K562 (cell line): ENCODE measurements at regions not wholly inside any gene's neighbourhood (a gene's known extent, or its start where the extent isn't known, plus 50 kb on each side); places are given as distances from the start of the nearest gene placed in this dataset.
"Not testable (repeated sequence)": the region's sequence is repeated elsewhere in the genome, so short reads cannot be mapped to it uniquely, and the experiment has no call there.

ENCODE experiments used
- ATAC-seq: fragments of 200-7000 bp; cut with Tn5 transposase; 3 replicates; pipeline ENCODE4 v1.9.1; 2020; ENCODE audit warnings: moderate library complexity
- BruUV-seq: library from RNA; stranded (reverse); fragments of 400-500 nt; replicated peaks from 2 replicates; lab custom pipeline; 2021; lab: Mats Ljungman, UMichigan
- CTCF ChIA-PET: fragments of 300-600 bp; formaldehyde crosslinking; extraction: SDS; loops from one replicate; lab custom pipeline; 2021; ENCODE audit warnings: low intra/inter-chr PET ratio; lab: Yijun Ruan, JAX
- POLR2A ChIA-PET: fragments of 300-600, 350-650 bp; sonication (Branson Sonifier 250); formaldehyde crosslinking; extraction: SDS; loops from one replicate; lab custom pipeline; 2021; ENCODE audit warnings: antibody characterized with exemption, inconsistent platforms; lab: Yijun Ruan, JAX
- DNase-seq, 4 experiments: peaks; one replicate each; pipeline versions ENCODE4 v3.0.0 to v3.0.0-alpha.2; 2011 to 2018; ENCODE audit warnings: low spot score in 3 of 4, mixed read lengths in 3 of 4; ENCODE audit errors: extremely low read depth in 1 of 4
- FAIRE-seq: peaks from 2 replicates; lab custom pipeline; 2011; peaks lifted over from hg19 to GRCh38; lab: Jason Lieb, UNC
- H2AFZ ChIP-seq: 2 replicates; pipeline ENCODE4 v1.6.0; 2011; ENCODE audit warnings: low read depth, low read length, control low read depth, inconsistent platforms
- H3K27ac ChIP-seq: fragments of 200-600 bp; 3 replicates; pipeline ENCODE4 v1.8.0; 2011; ENCODE audit warnings: low read depth, mild to moderate bottlenecking, control low read depth, inconsistent platforms, low read length, moderate library complexity, mixed read lengths; ENCODE audit errors: extremely low read depth
- H3K27me3 ChIP-seq, 2 experiments: fragments of 300-600 bp in 1 of 2; 2 replicates in 1 of 2; 3 replicates in 1 of 2; pipeline versions ENCODE4 v1.6.0 to v1.8.0; 2011; ENCODE audit warnings: inconsistent platforms in 2 of 2, low read length in 2 of 2, mild to moderate bottlenecking in 1 of 2, mixed read lengths in 1 of 2, moderate library complexity in 1 of 2; ENCODE audit not compliant: control insufficient read depth in 2 of 2, insufficient read depth in 2 of 2
- H3K36me3 ChIP-seq: fragments of 300-600 bp; 3 replicates; pipeline ENCODE4 v1.8.0; 2011; ENCODE audit warnings: mild to moderate bottlenecking, low read length, inconsistent platforms; ENCODE audit not compliant: control insufficient read depth, insufficient read depth
- H3K4me1 ChIP-seq, 2 experiments: fragments of 200-600 bp in 1 of 2; replicated peaks in 1 of 2; 2 replicates in 1 of 2; 3 replicates in 1 of 2; pipeline versions ENCODE4 v1.5.1 to v1.8.0; 2011; ENCODE audit warnings: inconsistent platforms in 2 of 2, low read length in 2 of 2, mild to moderate bottlenecking in 1 of 2, mixed read lengths in 1 of 2, moderate library complexity in 1 of 2; ENCODE audit not compliant: control insufficient read depth in 2 of 2, insufficient read depth in 2 of 2
- H3K4me2 ChIP-seq: 2 replicates; pipeline ENCODE4 v1.6.1; 2011; ENCODE audit warnings: low read length, control low read depth, inconsistent platforms, mixed read lengths; ENCODE audit not compliant: insufficient read depth
- H3K4me3 ChIP-seq: fragments of 200-600 bp; sonication (generic), shearing (Covaris generic); 2 replicates; pipeline ENCODE4 v1.5.1; 2016; ENCODE audit warnings: control low read depth, inconsistent platforms
- H3K79me2 ChIP-seq: fragments of 200-600 bp; 3 replicates; pipeline ENCODE4 v1.8.0; 2011; ENCODE audit warnings: low read length, inconsistent platforms; ENCODE audit not compliant: control insufficient read depth, insufficient read depth
- H3K9ac ChIP-seq, 2 experiments: 2 replicates each; pipeline versions ENCODE4 v1.6.0 to v1.6.1; 2011; ENCODE audit warnings: low read depth in 2 of 2, low read length in 2 of 2, control low read depth in 1 of 2, inconsistent platforms in 1 of 2, mild to moderate bottlenecking in 1 of 2, mixed read lengths in 1 of 2; ENCODE audit not compliant: insufficient read depth in 1 of 2
- H3K9me1 ChIP-seq: one replicate; pipeline ENCODE4 v1.6.0; 2011; ENCODE audit warnings: inconsistent platforms, mild to moderate bottlenecking, low read length, moderate library complexity; ENCODE audit not compliant: control insufficient read depth, insufficient read depth
- H3K9me3 ChIP-seq: replicated peaks from 2 replicates; pipeline ENCODE4 v1.5.1; 2011; ENCODE audit warnings: low read depth, low read length, inconsistent platforms; ENCODE audit not compliant: control insufficient read depth, insufficient read depth
- H4K20me1 ChIP-seq: replicated peaks from 2 replicates; pipeline ENCODE4 v1.6.1; 2011; ENCODE audit warnings: low read length, inconsistent platforms, mixed read lengths; ENCODE audit not compliant: control insufficient read depth, insufficient read depth
- MEIS2 ChIP-seq: fragments of 450-650 bp; IDR thresholded peaks from 2 replicates; pipeline ENCODE4 v1.6.1; 2014; ENCODE audit warnings: mild to moderate bottlenecking; ENCODE audit not compliant: partially characterized antibody
- PBX2 ChIP-seq, 2 experiments: IDR thresholded peaks in 1 of 2; conservative IDR thresholded peaks in 1 of 2; 2 replicates each; pipeline ENCODE4 v1.6.1; 2016; ENCODE audit warnings: low read depth in 2 of 2, mild to moderate bottlenecking in 1 of 2, missing compliant biosample characterization in 1 of 2, missing genetic modification characterization in 1 of 2, moderate library complexity in 1 of 2
- PKNOX1 ChIP-seq: fragments of 450-650 bp; IDR thresholded peaks from 2 replicates; pipeline ENCODE4 v1.6.1; 2016
- WGBS: fragments of 100-300 bp; shearing (Covaris generic); methylation state at CpG from one replicate; pipeline ENCODE4 v1.1.6; 2016; ENCODE audit warnings: low coverage, mixed read lengths; ENCODE audit not compliant: insufficient coverage; ENCODE audit errors: missing lambda C conversion rate; 5-methylcytosine and 5-hydroxymethylcytosine counted together
- in situ Hi-C: fragments of 300-500 bp; cut with MboI; formaldehyde crosslinking; loops from 4 replicates; pipeline ENCODE4 v1.15.0; 2018; ENCODE audit warnings: inconsistent platforms, mixed read lengths
- intact Hi-C: fragments of 100-400 bp; cut with micrococcal nuclease; formaldehyde crosslinking; loops from 2 replicates; pipeline ENCODE4 v1.14.2; 2022
- TF ChIP-seq, protein P1 (sequence below): fragments of 450-650 bp; IDR thresholded peaks from 2 replicates; pipeline ENCODE4 v1.6.1; 2016; ENCODE audit warnings: low read depth

DNA sequence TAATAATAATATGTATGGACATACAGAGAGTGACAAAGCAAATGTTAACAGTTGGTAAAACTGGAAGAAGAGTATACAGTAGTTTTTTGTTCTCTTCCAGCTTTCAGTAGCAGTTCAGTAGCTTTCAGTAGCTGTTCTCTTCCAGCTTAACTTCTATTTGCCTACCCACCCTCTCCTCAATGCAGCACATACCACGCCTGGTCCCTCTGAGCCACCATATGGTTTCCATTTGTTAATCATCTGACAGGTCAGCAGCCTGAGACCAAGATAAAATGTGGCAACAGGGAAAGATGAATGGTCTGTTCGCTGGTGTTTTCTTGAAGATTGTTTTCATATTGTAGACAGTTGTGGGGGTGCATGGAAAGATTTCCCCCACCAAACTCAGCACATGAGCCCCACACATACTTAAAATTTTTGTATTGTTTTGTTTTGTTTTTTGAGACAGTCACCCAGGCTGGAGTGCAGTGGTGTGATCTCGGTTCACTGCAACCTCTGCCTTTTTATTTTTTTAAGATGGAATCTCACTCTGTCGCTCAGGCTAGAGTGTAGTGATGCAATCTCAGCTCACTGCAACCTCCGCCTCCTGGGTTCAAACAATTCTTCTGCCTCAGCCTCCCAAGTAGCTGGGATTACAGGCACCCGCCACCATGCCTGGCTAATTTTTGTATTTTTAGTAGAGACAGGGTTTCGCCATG, 56.8 kb downstream of the ATP6V0E2 start:
- in situ Hi-C loops; H3K79me2 ChIP-seq; H4K20me1 ChIP-seq; H3K4me2 ChIP-seq; H3K9me1 ChIP-seq; BruUV-seq; H2AFZ ChIP-seq; H3K9me3 ChIP-seq; H3K9ac ChIP-seq; H3K4me1 ChIP-seq; FAIRE-seq; H3K36me3 ChIP-seq; CTCF ChIA-PET; DNase-seq; H3K4me3 ChIP-seq; intact Hi-C loops; H3K27ac ChIP-seq; TF ChIP-seq PBX2 (CRISPR knock-in tag; IDR thresholded peaks at IDR 0.05; ENCODE audit: low read depth): not testable (repeated sequence)
- peak; percentile 32; the same call in 2 of the 3 replicates for ATAC-seq
- WGBS = 0% methylated on average over 4 of the region's 7 CpGs
- peaks cover 8 to 15% of the 10 kb centered on the region in 2 experiments for H3K27me3 ChIP-seq
- TF ChIP-seq PBX2 (tag; conservative IDR thresholded peaks at IDR 0.05; ENCODE audit: low read depth) (peak; percentile 92), PKNOX1 (peak; percentile 20; the same call in 1 of the 2 replicates), MEIS2 (peak; percentile 52)
- TF ChIP-seq, protein P1, sequence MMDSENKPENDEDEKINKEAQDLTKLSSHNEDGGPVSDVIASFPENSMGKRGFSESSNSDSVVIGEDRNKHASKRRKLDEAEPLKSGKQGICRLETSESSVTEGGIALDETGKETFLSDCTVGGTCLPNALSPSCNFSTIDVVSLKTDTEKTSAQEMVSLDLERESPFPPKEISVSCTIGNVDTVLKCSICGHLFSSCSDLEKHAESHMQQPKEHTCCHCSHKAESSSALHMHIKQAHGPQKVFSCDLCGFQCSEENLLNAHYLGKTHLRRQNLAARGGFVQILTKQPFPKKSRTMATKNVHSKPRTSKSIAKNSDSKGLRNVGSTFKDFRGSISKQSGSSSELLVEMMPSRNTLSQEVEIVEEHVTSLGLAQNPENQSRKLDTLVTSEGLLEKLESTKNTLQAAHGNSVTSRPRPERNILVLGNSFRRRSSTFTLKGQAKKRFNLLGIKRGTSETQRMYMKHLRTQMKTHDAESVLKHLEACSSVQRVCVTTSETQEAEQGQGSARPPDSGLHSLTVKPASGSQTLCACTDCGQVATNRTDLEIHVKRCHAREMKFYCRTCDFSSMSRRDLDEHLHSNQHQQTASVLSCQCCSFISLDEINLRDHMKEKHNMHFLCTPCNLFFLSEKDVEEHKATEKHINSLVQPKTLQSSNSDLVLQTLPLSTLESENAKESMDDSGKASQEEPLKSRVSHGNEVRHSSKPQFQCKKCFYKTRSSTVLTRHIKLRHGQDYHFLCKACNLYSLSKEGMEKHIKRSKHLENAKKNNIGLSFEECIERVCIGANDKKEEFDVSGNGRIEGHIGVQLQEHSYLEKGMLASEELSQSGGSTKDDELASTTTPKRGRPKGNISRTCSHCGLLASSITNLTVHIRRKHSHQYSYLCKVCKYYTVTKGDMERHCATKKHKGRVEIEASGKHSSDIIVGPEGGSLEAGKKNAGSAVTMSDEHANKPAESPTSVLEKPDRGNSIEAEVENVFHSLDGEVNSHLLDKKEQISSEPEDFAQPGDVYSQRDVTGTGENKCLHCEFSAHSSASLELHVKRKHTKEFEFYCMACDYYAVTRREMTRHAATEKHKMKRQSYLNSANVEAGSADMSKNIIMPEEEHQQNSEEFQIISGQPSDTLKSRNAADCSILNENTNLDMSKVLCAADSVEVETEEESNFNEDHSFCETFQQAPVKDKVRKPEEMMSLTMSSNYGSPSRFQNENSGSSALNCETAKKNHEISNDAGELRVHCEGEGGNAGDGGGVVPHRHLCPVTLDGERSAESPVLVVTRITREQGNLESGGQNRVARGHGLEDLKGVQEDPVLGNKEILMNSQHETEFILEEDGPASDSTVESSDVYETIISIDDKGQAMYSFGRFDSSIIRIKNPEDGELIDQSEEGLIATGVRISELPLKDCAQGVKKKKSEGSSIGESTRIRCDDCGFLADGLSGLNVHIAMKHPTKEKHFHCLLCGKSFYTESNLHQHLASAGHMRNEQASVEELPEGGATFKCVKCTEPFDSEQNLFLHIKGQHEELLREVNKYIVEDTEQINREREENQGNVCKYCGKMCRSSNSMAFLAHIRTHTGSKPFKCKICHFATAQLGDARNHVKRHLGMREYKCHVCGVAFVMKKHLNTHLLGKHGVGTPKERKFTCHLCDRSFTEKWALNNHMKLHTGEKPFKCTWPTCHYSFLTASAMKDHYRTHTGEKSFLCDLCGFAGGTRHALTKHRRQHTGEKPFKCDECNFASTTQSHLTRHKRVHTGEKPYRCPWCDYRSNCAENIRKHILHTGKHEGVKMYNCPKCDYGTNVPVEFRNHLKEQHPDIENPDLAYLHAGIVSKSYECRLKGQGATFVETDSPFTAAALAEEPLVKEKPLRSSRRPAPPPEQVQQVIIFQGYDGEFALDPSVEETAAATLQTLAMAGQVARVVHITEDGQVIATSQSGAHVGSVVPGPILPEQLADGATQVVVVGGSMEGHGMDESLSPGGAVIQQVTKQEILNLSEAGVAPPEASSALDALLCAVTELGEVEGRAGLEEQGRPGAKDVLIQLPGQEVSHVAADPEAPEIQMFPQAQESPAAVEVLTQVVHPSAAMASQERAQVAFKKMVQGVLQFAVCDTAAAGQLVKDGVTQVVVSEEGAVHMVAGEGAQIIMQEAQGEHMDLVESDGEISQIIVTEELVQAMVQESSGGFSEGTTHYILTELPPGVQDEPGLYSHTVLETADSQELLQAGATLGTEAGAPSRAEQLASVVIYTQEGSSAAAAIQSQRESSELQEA = peak; percentile 72
- POLR2A ChIA-PET = interaction anchor here (0.6 kb wide), 1 partner anchor 24 kb away, joined by 3 read pairs; no protein-coding TSS in a partner anchor
